CD1c-positive myeloid dendritic cell (primary cell): ENCODE measurements at regions not wholly inside any gene's neighbourhood (a gene's known extent, or its start where the extent isn't known, plus 50 kb on each side); places are given as distances from the start of the nearest gene placed in this dataset.
"Not testable (repeated sequence)": the region's sequence is repeated elsewhere in the genome, so short reads cannot be mapped to it uniquely, and the experiment has no call there.

ENCODE experiments used
- DNase-seq: peaks from one replicate; pipeline ENCODE4 v3.0.0-alpha.2; 2016; ENCODE audit errors: extremely low spot score

- DNase-seq, result no peak
Observed at GRCh38 chr5:126133424-126133823, 289.8 kb upstream of the GRAMD2B start.

- no peak for DNase-seq
Observed at GRCh38 chr5:126137891-126138280, 285.3 kb upstream of the GRAMD2B start.

- no peak for DNase-seq
Observed at GRCh38 chr5:126138281-126138931, 284.8 kb upstream of the GRAMD2B start.

GRCh38 chr5:126139086-126139485, 284.1 kb upstream of the GRAMD2B start:
- DNase-seq, result no peak

GRCh38 chr5:126139773-126140172, 283.4 kb upstream of the GRAMD2B start:
- no peak for DNase-seq

GRCh38 chr5:126143622-126144021, 279.6 kb upstream of the GRAMD2B start:
- no peak for DNase-seq

GRCh38 chr5:126150319-126150718, 272.9 kb upstream of the GRAMD2B start:
- DNase-seq, result not testable (repeated sequence)

GRCh38 chr5:126155298-126155697, 267.9 kb upstream of the GRAMD2B start:
- not testable (repeated sequence) for DNase-seq

- DNase-seq, result no peak
Observed at GRCh38 chr5:126166368-126166767, 256.8 kb upstream of the GRAMD2B start.

- no peak for DNase-seq
Observed at GRCh38 chr5:126168785-126169184, 254.4 kb upstream of the GRAMD2B start.

- DNase-seq, result no peak
Observed at GRCh38 chr5:126171916-126172315, 251.3 kb upstream of the GRAMD2B start.

- DNase-seq, result no peak
Observed at GRCh38 chr5:126172812-126173211, 250.4 kb upstream of the GRAMD2B start.

GRCh38 chr5:126178521-126178920, 244.7 kb upstream of the GRAMD2B start:
- DNase-seq, result no peak

GRCh38 chr5:126182971-126183695, 240.1 kb upstream of the GRAMD2B start:
- no peak for DNase-seq

GRCh38 chr5:126184474-126184873, 238.7 kb upstream of the GRAMD2B start:
- no peak for DNase-seq

GRCh38 chr5:126186210-126186609, 237.0 kb upstream of the GRAMD2B start:
- no peak for DNase-seq

GRCh38 chr5:126188804-126189203, 234.4 kb upstream of the GRAMD2B start:
- no peak for DNase-seq

GRCh38 chr5:126189231-126189630, 234.0 kb upstream of the GRAMD2B start:
- no peak for DNase-seq

GRCh38 chr5:126189862-126190261, 233.3 kb upstream of the GRAMD2B start:
- DNase-seq, result no peak

- no peak for DNase-seq
Observed at GRCh38 chr5:126192226-126192625, 231.0 kb upstream of the GRAMD2B start.

GRCh38 chr5:126195410-126196100, 227.7 kb upstream of the GRAMD2B start:
- no peak for DNase-seq

GRCh38 chr5:126198531-126198930, 224.7 kb upstream of the GRAMD2B start:
- no peak for DNase-seq

- DNase-seq, result no peak
Observed at GRCh38 chr5:126199467-126199866, 223.7 kb upstream of the GRAMD2B start.
